Retinal pigment epithelial cell (primary cell): ENCODE measurements at regions not wholly inside any gene's neighbourhood (a gene's known extent, or its start where the extent isn't known, plus 50 kb on each side); places are given as distances from the start of the nearest gene placed in this dataset.

Experiments
- DNase-seq: peaks from one replicate; pipeline ENCODE4 v3.0.0-alpha.2; 2010; ENCODE audit warnings: low read depth
- H3K4me3 ChIP-seq: 2 replicates; pipeline ENCODE4 v1.5.1; 2011; ENCODE audit warnings: mild to moderate bottlenecking, low read length, control low read depth, moderate library complexity
- CTCF ChIP-seq: conservative IDR thresholded peaks from 2 replicates; pipeline ENCODE4 v1.5.1; 2011; ENCODE audit warnings: low read depth, low read length, control low read depth, inconsistent platforms

GRCh38 chr5:2324788-2325187, 426.7 kb downstream of the IRX2 start:
- no peak overlapping the region for H3K4me3 ChIP-seq
- no peak for TF ChIP-seq CTCF
- no peak for DNase-seq

GRCh38 chr5:2320611-2321010, 430.9 kb downstream of the IRX2 start:
- TF ChIP-seq CTCF: no peak
- DNase-seq: no peak
- H3K4me3 ChIP-seq: no peak overlapping the region

- no peak for TF ChIP-seq CTCF
- no peak overlapping the region for H3K4me3 ChIP-seq
- no peak for DNase-seq
Measured at GRCh38 chr5:2317540-2317939, 433.9 kb downstream of the IRX2 start.

- TF ChIP-seq CTCF: no peak
- DNase-seq: no peak
- no peak overlapping the region for H3K4me3 ChIP-seq
Measured at GRCh38 chr5:2311851-2312250, 429.1 kb upstream of the IRX4 start.

GRCh38 chr5:2310946-2311345, 428.2 kb upstream of the IRX4 start:
- H3K4me3 ChIP-seq: no peak overlapping the region
- TF ChIP-seq CTCF: no peak
- no peak for DNase-seq

DNA sequence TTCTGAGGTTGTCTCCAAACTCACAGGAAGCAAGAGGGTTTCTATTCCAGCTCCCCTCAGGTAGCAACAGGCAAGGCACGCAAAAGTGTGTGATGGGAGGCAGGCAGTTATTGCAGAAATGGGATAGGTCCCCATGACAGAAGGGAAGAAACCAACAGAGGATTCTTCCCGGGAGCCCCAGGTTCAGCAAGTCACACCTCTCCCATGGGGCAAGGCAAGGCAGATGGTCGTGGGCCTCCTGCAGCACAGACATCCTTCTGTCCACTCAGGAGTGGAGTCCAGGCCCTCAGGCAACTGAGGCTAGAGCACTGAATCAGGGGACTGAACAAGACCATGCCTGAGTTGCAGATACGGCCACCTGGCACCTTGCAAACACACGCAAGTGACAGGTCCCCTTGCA, 424.9 kb upstream of the IRX4 start:
- no peak overlapping the region for H3K4me3 ChIP-seq
- TF ChIP-seq CTCF: no peak
- DNase-seq: no peak

DNA sequence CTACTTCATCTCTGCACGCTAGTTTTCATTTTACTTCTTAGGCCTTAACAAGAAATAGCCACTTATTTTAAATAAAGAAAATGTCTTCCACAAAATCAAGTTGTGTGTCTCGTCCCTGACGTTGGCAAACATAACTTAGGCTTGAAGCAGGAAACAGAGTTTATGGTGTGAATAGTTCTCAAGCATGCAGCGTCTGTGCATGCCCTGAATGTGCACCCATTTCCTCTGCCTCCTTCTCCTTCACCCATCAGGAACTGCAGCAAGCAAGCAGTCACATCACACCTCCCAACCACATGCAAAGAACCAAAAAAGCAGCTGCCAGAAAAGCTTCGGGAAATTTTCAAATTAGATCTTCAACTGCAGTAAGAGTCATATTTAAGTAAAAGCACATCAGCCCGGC, 424.0 kb upstream of the IRX4 start:
- TF ChIP-seq CTCF: no peak
- no peak for DNase-seq
- H3K4me3 ChIP-seq: no peak overlapping the region
